Activated gamma-delta T cell treated with Interleukin-2 at 50 U/mL for 16 hours (primary cell): ENCODE measurements at regions not wholly inside any gene's neighbourhood (a gene's known extent, or its start where the extent isn't known, plus 50 kb on each side); places are given as distances from the start of the nearest gene placed in this dataset.
A peak's percentile ranks its signal among the peaks of the same experiment; 100 is the strongest.

Experiments
- DNase-seq: peaks from one replicate; pipeline ENCODE4 v3.0.0-alpha.2; 2020

DNA sequence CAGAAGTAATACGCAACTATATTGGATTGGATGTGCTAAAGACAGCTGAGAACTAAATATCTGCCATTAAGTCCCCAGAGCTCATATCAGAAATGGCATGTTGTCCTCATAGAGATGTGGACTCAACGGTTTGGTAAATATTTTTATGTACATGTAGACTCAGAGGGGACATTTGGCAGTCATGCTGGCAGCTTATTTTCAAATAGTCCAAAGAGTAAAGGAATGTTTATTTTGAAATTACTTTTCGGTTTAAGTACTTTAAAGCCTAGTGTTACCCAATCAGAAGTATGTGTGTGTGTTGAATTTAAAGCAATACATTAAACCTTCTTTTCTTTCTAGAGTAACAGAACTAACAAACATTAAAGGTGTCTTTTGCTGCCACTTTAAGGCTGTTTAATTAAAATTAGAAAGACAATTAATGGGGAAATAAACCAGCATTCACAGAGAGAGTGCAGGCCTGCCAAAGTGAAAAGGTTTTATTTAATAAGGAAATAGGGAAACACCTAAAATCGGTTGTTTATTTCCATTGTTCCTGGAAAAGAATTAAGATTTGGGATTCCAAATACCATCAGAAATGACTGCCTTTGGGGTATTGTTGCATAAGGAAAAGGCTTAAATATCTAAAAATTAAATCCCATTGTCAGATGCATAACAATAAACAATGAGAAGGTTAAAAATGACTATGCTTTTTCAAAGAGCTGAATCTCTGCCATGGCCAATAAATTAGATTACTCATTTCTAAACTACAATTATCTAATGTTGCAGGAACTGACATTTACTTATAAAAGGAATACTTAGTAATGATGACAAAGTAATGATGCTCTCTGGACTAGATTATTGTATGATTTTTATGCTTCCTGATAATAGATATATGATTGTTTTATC is 113.4 kb upstream of the AHR start:
- DNase-seq: no peak

DNA sequence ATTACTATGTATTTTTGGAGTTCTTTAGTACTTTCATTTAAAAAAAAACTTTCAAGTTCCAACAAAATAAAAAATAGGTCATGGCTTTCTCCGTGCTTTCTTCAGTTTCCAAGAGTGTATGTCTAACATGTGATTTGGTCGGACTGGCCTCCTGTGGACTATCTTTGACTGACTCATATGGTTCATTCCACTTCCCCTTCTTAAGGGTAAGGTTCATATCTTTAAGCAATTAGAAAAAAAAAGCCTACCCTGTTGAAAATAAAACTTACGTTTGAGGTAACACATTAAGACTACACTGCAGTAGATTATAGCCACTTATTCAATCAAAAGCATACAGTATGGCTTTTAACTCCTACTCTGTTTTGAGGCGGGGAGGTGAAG is 112.8 kb upstream of the AHR start:
- no peak for DNase-seq

DNA sequence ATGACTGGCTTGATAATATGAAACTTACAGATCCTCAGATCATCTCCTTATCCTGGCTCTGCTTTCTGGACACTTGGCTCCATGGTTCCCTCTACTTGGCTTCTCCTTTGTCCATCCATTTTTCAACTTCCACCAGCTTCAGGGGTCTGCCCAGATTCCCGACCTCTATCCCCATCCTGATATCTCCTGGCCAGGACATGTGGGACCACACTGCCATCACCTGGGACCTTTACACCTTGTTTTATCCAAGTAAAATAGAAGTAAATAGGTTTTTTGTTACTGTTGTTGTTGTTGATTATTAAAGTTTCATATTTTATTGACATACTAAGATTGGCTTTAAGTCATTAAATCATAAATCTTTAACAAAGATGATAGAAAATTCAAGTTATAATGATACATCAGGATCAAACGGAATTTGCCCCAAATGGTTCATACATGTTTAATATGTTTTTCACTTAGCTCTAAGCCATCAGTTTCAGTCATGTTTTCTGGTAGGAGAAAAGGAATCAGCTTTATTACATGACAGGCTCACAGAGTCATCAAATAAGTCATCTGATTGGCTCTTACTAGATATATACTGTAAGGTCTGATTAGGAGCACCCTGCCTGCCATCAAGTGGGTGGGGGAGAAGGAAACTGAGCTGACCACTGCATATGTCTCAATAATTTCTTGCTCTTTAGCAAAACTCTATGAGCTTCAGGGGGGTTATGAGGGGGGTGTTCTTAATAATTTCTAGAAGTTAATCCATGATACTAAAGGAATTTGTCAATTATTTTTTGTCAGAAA is 111.5 kb upstream of the AHR start:
- DNase-seq: no peak

DNA sequence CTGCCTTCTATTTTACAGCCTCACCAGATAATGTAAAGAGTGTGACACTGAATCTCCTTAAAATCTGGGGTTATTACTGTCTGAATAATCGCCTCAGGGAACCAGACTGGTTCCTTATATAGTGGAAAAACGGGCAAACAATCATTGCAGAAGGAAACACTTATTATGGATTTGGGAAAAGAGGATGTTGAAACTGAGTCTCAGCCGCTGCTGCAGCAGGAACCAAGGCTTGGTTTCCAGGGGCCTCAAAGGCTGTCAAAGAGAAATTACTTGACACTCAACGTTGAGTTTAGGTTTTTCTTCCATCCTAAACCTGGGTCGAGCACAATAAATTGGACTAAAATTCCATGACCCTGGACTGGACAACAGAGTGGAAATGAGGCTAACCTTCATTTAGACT is 103.8 kb upstream of the AHR start:
- DNase-seq: no peak

DNA sequence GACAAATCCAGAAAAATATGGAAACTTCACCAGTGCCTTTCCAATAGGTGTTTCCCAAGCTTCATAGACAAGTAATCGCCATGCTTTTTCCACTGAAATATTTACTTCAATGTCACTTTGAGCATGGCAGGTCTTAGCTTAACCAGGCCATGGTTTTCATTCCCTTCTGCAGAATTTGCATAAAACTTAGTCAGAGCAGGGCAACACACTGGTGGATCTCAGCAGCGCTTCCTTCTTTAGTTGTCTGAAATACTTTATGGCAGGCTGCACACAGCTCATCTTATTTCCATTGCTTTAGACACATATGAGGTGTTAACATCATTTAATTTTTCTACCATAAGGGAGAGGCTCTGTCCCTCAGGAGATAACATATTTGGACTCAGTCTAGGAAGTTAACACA is 102.9 kb upstream of the AHR start:
- no peak for DNase-seq

DNA sequence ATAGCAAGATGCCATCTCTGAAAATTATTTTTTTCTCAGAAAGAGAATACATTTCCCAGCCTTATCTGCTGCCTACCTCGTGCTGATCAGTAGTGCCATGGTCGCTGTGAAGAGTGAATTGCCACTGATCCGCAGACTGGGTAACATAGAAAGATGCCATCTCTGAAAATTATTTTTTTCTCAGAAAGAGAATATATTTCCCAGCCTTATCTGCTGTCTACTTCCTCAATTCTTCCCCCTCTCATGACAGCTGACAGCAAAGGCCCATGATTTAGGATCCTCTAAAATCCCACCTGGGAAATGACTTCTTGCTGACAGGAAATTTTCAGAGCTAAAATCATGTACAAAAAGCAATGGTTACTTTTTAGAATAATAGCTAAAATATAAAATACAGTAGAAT is 92.5 kb upstream of the AHR start:
- DNase-seq: no peak

DNA sequence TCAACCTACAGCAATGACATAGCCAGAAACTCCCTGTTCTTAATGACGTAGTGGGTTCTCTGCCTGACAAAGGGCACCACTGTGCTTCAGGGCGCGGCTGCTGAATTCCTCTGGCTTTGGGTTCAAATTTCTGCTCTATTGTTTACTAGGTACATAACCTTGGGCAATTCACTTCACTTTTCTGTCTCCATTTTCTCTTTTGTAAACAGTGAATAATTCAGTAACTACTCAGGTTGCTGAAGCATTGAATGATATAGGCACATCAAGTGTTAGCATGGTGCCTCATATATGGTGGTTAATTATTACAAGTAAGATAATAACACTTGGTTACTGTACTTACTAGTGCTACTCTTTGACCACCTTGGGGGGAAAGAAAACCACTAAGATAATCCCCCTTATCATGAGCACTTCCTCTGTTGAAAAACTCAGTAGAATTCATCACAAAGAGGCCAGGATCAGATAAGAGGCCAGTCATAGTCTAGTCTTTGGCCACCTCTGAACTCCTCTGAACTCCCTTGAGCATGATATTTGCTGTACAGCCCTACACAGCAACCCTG is 92.0 kb upstream of the AHR start:
- no peak for DNase-seq

DNA sequence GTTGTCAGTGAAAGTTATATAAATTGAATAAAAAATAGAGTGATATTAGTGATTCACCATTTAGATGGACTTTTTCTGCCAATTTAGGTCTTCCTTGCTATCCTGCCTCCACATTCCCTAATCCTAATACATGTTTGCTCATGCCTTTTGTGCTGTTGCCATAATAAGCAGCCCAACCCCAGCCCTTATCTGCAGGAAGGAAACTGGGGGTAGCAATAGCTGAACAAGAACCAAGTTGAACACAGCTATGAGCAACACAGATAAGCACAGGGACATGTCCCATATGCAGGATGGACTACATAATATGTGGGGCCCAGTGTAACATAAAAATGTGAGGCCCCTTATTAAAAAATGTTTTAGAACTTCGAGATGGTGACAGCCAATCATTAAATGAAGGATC is 91.2 kb upstream of the AHR start:
- no peak for DNase-seq

DNA sequence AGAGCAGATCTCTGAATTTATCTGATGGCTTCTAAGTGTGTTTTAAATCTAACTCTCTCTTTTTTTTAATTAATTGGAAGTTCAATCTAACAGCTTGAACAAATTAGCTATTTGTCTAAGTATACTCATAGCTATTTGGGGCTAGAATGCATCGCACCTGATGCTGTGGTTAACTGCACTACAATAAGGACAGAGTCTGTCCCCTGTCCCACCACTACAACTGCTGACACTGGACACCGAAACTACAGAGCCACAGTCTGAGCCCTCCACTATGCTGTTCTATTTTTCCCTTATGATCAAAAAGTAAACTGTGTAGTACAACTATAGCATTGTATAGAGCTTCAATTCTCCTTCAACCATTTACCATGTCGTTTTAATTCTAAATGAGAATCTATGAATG is 89.4 kb upstream of the AHR start:
- DNase-seq: no peak

DNA sequence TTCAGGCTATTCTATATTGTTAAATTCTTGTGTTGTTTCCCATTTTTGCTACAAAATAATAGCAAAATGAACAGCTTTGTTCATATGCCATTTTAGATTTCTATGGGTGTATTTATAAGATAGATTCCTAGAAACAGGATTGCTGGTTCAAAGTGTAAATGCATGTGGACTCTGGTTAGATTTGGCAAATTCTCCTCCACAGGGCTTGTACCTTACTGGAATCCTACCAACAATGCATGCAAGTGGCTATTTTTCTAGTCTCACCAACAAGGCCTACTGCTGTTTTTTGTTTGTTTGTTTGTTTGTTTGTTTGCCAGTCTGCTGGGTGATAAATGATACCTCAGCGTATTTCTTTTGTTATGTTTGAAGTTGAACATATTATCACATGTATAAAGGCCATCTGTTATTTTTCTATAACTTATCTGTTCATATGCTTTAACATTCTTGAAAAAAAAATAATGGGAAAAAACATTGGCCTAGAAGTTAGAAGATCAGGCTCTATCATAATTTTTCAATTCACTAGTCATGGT is 87.1 kb upstream of the AHR start:
- DNase-seq: no peak

DNA sequence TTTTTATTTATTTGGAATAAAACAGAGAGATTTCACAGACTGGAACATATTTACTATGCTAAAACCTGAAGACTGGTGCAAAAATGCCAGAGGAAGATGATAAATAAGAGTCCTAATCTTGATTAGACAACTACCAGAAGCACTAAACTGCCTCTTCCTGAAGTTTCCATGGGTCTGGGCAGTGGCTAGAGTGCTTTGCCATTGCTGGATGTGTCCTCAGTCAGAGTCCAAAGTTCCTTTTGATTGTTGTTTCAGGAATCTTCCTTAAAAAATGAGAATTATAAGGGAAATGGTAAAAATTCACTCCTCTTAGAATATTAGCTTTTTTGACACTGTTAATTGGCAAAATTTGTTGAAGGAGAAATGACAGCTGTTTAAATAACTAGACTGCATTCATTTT is 86.3 kb upstream of the AHR start:
- DNase-seq: no peak

DNA sequence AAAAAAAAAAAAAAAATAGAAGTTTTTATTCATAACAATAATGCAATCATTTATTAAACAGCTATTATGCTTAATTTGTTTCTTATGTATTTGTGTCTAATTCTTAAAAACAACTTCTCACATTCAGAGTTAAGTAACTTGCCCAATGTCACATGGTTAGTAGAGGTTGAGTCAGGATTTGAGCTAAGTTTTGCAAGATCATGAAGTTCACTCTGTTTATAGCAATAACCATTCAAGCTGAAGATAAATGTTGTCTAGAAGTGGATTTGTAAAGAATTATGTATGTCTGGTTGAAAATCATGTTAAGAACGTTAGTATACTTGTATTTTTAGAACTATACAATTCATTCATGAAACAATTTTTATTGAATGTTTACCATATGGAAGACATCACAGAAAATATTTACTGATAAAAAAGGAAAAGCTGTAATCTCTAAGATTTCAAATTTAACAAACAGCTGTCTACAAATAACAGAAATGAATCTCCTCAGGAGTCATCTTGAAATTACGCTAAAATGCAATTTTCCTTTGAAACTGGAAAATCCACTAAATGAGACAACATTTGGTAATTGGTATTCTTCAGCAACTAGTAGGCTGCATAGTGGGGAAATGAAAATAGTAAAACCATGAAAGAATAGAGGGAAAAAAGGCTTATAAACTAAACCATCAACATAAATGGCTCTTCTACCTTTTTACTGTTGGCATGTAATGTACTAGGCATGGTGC is 70.5 kb upstream of the AHR start:
- no peak for DNase-seq

DNA sequence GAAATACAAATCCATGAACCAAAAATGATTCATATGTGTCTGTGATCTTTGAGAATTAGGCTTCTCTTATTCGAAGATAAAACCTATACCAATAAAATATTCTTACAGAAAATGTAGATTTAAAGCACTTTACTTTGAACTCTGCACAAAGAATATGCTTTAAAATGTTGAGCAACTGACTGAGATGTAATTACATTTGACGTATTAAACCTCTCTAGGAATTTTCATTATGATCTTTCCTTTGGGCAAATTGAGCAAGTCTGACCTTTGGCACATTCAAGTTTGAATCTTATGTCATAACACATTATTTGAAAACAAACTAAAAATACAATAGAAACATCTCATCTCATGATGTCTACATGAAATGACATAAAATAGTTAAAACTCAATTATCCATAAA is 69.2 kb upstream of the AHR start:
- DNase-seq: no peak

DNA sequence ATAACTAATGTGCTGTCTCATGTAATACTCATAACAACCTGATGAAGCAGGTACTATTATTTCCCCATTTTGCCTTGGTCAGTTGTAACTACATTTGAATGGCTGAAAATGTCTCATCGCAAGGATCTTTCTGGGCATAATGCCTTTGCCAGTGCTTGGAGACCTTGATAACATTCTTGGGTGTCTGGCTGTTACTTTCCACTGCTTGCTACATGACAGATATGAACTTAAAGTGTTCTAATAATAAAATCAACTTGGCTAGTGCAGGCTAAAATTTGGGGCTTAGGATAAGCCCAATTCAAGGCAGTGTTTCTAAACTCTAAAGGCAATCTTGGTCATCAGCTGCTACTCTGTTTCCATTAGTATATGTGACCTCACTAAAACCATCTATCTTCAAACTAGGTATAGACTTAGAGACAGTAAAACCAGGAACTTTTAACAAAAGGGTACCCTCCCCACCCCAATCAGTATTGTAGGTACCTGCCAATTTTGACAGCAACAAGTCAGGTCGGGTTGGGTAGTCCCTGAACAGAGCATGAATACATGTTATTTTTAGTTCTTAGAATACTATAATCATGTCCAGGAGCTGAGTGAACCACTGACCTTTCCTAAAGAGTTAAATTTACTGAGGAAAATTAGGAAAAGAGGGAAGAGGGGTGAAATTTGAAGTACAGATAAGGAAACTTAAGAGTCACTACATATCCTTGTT is 68.2 kb upstream of the AHR start:
- no peak for DNase-seq

DNA sequence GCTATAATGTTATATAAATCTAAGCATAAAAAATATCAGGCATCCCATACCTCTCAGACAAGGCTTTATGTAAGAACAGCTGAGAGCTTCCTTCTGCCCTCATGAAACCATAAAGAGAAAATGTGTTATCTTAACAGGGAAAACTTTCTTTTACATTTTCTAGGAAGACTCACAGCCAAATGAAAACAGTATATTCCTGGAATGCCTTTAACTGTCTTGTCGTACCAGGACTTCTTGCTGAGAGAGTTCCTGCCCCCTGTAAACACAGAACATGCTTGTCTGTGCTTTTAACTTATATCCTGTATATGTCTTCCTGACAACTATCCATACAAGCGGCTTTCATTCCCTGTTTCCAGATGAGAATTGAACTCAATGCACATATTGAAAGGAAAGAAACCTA is 64.8 kb upstream of the AHR start:
- DNase-seq: no peak

DNA sequence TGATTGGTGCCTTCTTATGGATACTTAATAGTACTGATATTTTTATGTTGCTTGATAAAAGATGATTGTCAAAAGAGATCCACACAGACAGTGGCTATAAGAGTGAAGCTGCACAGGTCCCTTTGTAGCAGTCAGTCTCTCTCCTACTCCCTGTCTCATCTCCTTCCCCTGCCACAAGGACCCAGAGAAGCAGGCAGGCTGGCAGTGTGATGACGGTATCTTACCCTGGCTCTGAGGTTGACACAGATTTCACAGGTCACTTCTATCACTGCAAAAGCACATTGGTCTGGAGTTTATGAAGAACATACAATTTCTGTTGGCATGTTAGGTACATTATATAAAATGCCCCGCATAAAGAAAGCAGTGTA is 64.4 kb upstream of the AHR start:
- DNase-seq: peak; percentile 22

DNA sequence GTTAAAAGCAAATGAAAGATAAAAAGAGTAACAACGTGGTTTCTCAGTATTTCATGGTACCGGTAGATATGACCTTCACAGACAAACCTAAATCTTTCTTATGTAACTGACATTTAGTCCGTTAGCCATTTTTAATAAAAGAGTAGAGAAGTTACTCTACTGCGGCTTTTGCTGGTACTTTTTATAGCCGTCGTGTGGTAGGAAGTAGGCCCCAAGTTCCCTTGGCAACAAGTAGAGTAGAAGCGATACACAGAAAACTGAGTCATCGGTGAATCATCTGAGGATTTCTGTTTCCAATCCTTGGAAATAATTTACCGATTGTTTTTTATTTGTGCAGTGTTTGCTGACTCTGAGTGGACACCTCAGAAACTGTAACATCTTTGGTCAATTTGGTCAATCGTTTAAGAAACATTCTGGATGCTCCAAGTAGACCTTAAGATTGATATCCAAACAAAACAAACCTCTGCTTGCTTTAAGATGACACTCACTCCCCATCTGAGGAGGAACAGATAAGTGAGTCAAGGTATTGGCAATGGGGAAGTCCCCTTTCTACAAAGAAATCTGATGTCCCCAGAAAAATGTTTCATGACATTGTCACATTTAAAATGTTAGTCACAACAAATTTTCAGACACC is 63.9 kb upstream of the AHR start:
- peak; percentile 51 for DNase-seq

DNA sequence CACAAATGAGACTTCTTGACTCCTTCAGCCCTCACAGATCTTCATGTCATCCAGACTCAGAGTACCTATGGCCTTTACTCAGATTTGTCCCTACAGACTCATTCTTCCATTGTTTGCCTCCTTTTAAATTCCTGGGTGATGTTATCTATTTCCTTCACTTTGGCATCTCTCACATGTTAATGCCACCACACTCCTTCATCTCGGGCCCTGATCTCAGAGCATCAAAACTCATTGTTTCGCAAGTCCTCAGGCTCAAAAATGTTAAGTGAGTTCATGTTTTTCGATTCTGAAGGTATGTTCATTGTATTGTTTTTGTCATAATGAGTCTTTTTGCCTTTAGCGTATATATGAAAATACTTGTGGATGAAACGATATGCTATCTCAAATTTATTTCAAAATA is 62.3 kb upstream of the AHR start:
- DNase-seq: no peak

DNA sequence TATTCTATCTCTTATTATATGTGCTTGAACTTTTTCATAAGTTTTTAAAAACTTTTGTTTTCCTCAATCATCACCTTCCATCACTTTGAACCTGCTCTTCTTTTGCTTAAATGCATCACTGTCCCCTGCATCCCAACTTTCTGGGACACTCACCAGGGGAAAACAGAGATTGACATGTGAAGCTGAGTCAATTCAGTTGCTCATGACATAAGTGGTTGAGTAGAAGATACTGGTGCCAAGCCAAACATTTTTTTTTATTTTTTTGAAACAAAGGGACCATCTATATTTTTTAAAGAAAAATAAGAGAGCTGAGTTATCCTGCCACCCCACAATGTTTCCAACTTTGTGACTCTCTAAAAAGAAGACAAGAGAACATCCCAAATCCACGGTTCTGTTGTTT is 61.8 kb upstream of the AHR start:
- DNase-seq: no peak

DNA sequence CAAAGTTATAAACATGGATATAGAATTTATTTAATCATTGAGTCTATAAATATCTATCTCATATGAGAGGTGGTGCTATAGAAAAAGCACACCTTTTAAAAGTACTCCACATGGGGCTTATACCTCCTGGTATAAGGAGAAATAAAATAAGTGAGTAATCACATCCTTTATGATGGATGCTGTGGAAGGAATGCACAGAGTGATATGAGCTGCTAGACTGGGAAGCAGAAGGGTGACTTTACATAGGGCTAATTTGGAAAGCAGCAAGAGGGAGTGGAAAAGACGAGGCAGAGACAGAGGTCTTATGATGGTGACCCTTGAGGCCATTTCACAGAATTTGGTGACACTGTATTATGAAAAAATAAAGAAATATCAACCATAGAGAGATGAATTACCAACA is 59.4 kb upstream of the AHR start:
- no peak for DNase-seq

DNA sequence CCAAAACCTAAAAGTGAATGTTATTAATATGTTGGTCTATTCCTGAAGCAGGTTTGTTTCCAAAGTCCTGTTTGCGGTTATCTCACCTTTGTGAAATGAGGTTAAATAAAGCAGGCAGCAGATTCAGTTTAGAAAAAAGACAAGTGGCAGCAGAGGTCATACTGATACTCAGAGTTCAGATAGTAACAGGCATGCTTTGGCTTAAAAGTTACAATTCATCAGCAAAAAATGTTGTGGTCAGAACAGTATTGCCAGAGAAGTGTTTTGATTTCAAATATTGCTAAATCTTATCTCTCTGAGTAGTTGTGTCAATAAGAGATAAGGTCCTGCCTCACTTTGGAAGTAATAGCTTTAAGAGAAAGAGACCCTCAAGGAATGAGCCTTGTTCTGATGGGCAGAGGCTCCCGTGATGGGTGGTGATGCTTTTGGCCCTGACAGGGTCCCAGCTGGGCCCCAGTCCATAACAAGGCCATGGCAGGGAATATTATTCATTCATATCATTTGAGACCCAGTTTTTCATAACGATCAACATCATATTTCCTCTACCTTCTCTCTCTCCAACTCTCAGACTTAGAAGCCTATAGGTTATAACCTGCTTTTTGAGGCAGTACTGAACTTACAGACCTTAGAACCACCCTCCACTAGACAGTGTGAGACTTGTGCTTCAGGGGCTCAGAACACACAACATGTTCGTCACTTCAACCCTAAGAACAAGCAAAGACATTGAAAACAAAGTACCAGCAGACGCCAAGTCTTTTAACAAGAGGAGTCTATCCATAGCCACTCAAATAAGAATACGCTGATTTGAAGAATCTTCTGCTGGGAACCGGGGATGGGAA is 58.5 kb upstream of the AHR start:
- DNase-seq: no peak
